Naive thymus-derived CD4-positive, alpha-beta T cell (primary cell): ENCODE measurements at regions not wholly inside any gene's neighbourhood (a gene's known extent, or its start where the extent isn't known, plus 50 kb on each side); places are given as distances from the start of the nearest gene placed in this dataset.

Experiments used
- ATAC-seq: fragments of 150-1000 bp; cut with Tn5 transposase; 2 replicates; pipeline ENCODE4 v1.10.0; 2021; ENCODE audit warnings: mild to moderate bottlenecking, moderate library complexity
- CTCF ChIA-PET: fragments of 350-600 bp; sonication (Branson Sonifier 250); formaldehyde crosslinking; loops from one replicate; lab custom pipeline; 2021; ENCODE audit warnings: antibody characterized with exemption; lab: Charles Lee
- POLR2A ChIA-PET: fragments of 350-600 bp; sonication (Branson Sonifier 250); formaldehyde crosslinking; loops from one replicate; lab custom pipeline; 2021; ENCODE audit warnings: antibody characterized with exemption, inconsistent platforms; lab: Charles Lee
- DNase-seq, 9 donors: peaks; one replicate each; pipeline versions ENCODE4 v3.0.0 to v3.0.0-alpha.2; 2020 to 2022; ENCODE audit warnings: mixed read lengths in 1 of 9
- H3K27ac ChIP-seq: one replicate; pipeline ENCODE4 v1.7.0; 2013; ENCODE audit warnings: mild to moderate bottlenecking, low read depth, low read length, moderate library complexity
- H3K27me3 ChIP-seq, 2 donors: one replicate each; pipeline ENCODE4 v1.7.0; 2013; ENCODE audit warnings: low read length in 2 of 2, mild to moderate bottlenecking in 2 of 2, moderate library complexity in 2 of 2; ENCODE audit not compliant: control insufficient read depth in 2 of 2, insufficient read depth in 2 of 2
- H3K36me3 ChIP-seq, 3 experiments: 1 replicate in 2 of 3; 2 replicates in 1 of 3; pipeline ENCODE4 v1.7.0; 2013; ENCODE audit warnings: low read length in 3 of 3, mild to moderate bottlenecking in 3 of 3, moderate library complexity in 1 of 3; ENCODE audit not compliant: insufficient read depth in 3 of 3, control insufficient read depth in 2 of 3
- H3K4me1 ChIP-seq, 2 donors: one replicate each; pipeline ENCODE4 v1.7.0; 2013; ENCODE audit warnings: low read length in 2 of 2, mild to moderate bottlenecking in 2 of 2, moderate library complexity in 1 of 2; ENCODE audit not compliant: control insufficient read depth in 2 of 2, insufficient read depth in 2 of 2
- H3K4me3 ChIP-seq: 2 replicates; pipeline ENCODE4 v1.7.0; 2013; ENCODE audit warnings: mild to moderate bottlenecking, low read length
- H3K9me3 ChIP-seq, 3 experiments: 1 replicate in 2 of 3; 2 replicates in 1 of 3; pipeline ENCODE4 v1.7.0; 2013; ENCODE audit warnings: low read length in 3 of 3; ENCODE audit not compliant: control insufficient read depth in 2 of 3
- H3K27ac Mint-ChIP-seq, 9 donors: one replicate each; pipeline ENCODE4 v1.8.0; 2020 to 2022; ENCODE audit warnings: mixed read lengths in 9 of 9, mild to moderate bottlenecking in 8 of 9, moderate library complexity in 5 of 9, inconsistent platforms in 2 of 9
- H3K27me3 Mint-ChIP-seq, 5 donors: one replicate each; pipeline ENCODE4 v1.8.0; 2021 to 2022; ENCODE audit warnings: mixed read lengths in 5 of 5, mild to moderate bottlenecking in 1 of 5
- H3K36me3 Mint-ChIP-seq, 5 donors: one replicate each; pipeline ENCODE4 v1.8.0; 2020 to 2022; ENCODE audit warnings: mixed read lengths in 5 of 5, mild to moderate bottlenecking in 3 of 5, inconsistent platforms in 1 of 5
- H3K4me1 Mint-ChIP-seq, 7 donors: one replicate each; pipeline ENCODE4 v1.8.0; 2020 to 2022; ENCODE audit warnings: mixed read lengths in 7 of 7, mild to moderate bottlenecking in 3 of 7, inconsistent platforms in 1 of 7
- H3K4me3 Mint-ChIP-seq, 10 donors: one replicate each; pipeline ENCODE4 v1.8.0; 2020 to 2022; ENCODE audit warnings: mild to moderate bottlenecking in 10 of 10, mixed read lengths in 10 of 10, moderate library complexity in 6 of 10, inconsistent platforms in 2 of 10
- H3K9me3 Mint-ChIP-seq, 11 donors: one replicate each; pipeline ENCODE4 v1.8.0; 2020 to 2022; ENCODE audit warnings: mixed read lengths in 11 of 11, mild to moderate bottlenecking in 4 of 11, inconsistent platforms in 1 of 11, moderate library complexity in 1 of 11
- intact Hi-C, 2 donors: fragments of 100-400 bp; cut with micrococcal nuclease; formaldehyde crosslinking; loops; one replicate each; pipeline ENCODE4 v1.15.1; 2023

DNA sequence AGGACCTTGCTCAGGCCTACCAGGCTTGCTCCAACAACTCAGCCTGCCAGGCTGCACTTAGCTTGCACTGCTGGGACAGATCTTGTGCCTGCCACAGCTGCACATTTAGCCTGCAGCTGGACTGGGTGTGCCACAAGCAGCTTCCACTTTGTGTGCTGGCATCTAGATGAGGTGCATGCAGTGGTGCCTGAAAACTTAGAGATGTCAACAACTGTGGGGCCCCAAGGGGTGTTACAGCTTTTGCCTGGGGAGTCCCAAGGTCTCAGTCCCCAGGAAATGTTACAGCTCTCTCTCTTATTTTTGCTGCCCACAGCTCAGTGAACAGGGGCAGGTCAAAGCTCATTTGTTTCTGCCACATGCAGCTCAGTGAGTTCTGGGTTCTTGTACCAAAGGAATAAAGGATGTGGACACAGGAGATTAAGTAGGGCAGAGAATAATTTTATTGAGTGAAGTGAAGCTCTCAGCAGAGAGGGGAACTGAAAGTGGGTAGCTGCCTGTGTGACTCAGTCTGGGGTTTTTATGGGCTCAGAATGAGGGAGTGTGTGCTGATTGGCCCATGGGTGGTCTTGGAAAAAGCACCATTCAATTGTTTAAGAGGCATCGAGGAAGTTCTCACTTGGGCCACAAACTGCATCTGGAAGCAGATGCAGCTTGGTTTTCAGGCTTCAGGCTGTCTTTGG lies 828.3 kb downstream of the TECRL start:
- ATAC-seq: no peak
- peaks cover 0 to 32% (median 4%) of the 10 kb centered on the region in 11 donors for H3K9me3 Mint-ChIP-seq
- Histone ChIP-seq H3K4me3 (no peak overlapping the region), H3K27me3 (no peaks in the 10 kb centered on the region), H3K36me3 (no peaks in the 10 kb centered on the region), H3K4me1 (no peaks in the 10 kb centered on the region), H3K9me3 (peaks cover 0 to 17% (median 0%) of the 10 kb centered on the region in 3 experiments), H3K27ac (no peak overlapping the region)
- DNase-seq: no peak
- ChIA-PET CTCF (interaction anchor here (0.9 kb wide), 1 partner anchor 17 kb away, joined by 3 read pairs; no protein-coding TSS in a partner anchor), POLR2A (no interaction called here)
- H3K27ac Mint-ChIP-seq: no peak overlapping the region
- H3K4me1 Mint-ChIP-seq: no peaks in the 10 kb centered on the region
- intact Hi-C loops: no loop called here
- H3K27me3 Mint-ChIP-seq: no peaks in the 10 kb centered on the region
- no peak overlapping the region for H3K4me3 Mint-ChIP-seq
- no peaks in the 10 kb centered on the region for H3K36me3 Mint-ChIP-seq

DNA sequence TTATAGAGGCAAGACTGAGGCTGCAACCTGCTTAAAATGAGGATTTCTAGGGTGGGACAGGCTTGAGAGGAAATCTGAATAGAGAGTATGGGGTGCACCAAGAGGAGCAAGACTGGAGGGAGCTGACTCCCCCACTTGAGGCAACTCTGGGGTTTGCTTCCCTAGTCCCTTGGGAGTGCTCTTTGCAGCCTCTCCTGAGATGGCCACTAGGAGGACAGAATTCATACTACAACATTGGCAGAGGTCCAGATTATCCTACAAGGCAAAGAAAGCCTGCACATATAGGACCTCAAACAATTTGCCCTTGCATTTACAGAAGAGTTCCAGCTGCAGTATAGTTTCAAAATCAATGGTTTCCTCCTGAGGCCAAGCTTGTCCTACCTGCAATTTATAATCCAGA lies 830.9 kb downstream of the TECRL start:
- CTCF ChIA-PET: no interaction called here
- Mint-ChIP-seq H3K4me3 (no peak overlapping the region), H3K9me3 (peaks cover 0 to 42% (median 5%) of the 10 kb centered on the region in 11 donors), H3K27me3 (no peaks in the 10 kb centered on the region), H3K36me3 (no peaks in the 10 kb centered on the region), H3K27ac (no peak overlapping the region), H3K4me1 (no peaks in the 10 kb centered on the region)
- no peak overlapping the region for H3K27ac ChIP-seq
- H3K4me1 ChIP-seq: no peaks in the 10 kb centered on the region
- intact Hi-C loops: no loop called here
- no peaks in the 10 kb centered on the region for H3K27me3 ChIP-seq
- no peak overlapping the region for H3K4me3 ChIP-seq
- ATAC-seq (no peak), DNase-seq (no peak)
- peaks cover 0 to 17% (median 0%) of the 10 kb centered on the region in 3 experiments for H3K9me3 ChIP-seq
- POLR2A ChIA-PET: no interaction called here
- H3K36me3 ChIP-seq: no peaks in the 10 kb centered on the region

DNA sequence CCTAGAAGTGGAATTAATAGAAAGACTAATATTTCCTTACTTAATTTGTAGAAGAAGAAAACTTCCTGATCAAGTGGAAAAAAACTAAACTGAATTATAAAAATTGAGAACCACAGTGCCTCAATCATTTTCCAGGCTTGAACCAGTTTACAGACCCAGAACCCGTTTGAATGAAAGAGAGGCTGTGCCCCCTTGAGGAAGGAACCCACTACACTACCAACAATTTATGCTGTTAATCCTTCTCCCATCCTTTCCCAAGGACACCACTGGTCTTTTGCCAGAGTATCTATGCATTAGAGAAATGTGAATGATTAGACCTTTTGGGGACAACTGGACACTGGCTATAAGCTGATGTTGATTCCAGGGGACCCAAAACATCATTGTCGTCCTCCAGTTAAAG lies 842.6 kb downstream of the TECRL start:
- no peak overlapping the region for H3K27ac ChIP-seq
- peaks cover 0 to 22% (median 6%) of the 10 kb centered on the region in 11 donors for H3K9me3 Mint-ChIP-seq
- CTCF ChIA-PET: no interaction called here
- no peak overlapping the region for H3K4me3 ChIP-seq
- intact Hi-C loops: no loop called here
- no peak overlapping the region for H3K27ac Mint-ChIP-seq
- no peaks in the 10 kb centered on the region for H3K4me1 ChIP-seq
- H3K36me3 ChIP-seq: no peaks in the 10 kb centered on the region
- DNase-seq (no peak), ATAC-seq (no peak)
- no peaks in the 10 kb centered on the region for H3K36me3 Mint-ChIP-seq
- no peaks in the 10 kb centered on the region for H3K27me3 ChIP-seq
- no peaks in the 10 kb centered on the region for H3K27me3 Mint-ChIP-seq
- no peak overlapping the region for H3K4me3 Mint-ChIP-seq
- H3K9me3 ChIP-seq: peaks cover 0 to 9% (median 0%) of the 10 kb centered on the region in 3 experiments
- POLR2A ChIA-PET: no interaction called here
- H3K4me1 Mint-ChIP-seq: no peaks in the 10 kb centered on the region

DNA sequence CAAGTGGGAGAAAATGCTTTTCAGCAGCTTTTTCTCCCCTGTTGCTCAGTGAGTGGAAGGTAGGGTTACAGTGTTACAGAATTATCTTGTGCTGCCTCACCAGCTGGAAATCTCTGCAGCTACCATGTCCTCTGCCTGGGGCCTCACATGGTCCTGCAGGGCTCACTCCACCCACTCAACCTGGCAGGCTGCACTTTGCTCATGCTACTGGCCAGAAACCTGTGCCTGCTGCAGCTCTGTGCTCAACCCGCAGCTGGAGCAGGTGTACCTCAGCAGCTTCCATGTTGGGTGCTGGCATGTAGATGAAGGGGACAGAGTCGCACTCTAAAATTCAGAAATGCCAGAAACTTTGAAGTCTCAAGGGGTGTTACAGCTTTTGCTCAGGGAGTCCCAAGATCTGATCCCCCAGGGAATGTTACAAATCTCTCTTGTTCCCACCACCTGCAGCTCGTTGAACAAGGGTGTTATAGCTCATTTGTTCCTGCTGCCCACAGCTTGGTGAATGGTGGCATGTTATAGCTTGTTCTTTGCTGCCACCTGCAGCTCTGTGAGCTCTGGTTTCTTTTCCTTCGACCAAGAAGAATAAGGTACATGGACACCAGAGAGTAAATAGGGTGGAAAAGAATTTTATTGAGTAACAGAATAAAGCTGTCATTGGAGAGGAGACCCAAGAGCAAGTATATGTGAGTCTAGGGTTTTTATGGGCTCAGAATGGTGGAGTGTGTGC lies 845.8 kb downstream of the TECRL start:
- H3K4me1 ChIP-seq: no peaks in the 10 kb centered on the region
- no peak overlapping the region for H3K4me3 ChIP-seq
- no peaks in the 10 kb centered on the region for H3K27me3 ChIP-seq
- Mint-ChIP-seq H3K4me3 (no peak overlapping the region), H3K4me1 (no peaks in the 10 kb centered on the region), H3K27me3 (no peaks in the 10 kb centered on the region), H3K9me3 (peaks cover 2 to 26% (median 9%) of the 10 kb centered on the region in 11 donors), H3K27ac (no peak overlapping the region), H3K36me3 (peaks cover 0 to 6% (median 0%) of the 10 kb centered on the region in 5 donors)
- no peak overlapping the region for H3K27ac ChIP-seq
- ChIA-PET POLR2A (no interaction called here), CTCF (no interaction called here)
- ATAC-seq (no peak), DNase-seq (no peak)
- H3K9me3 ChIP-seq: peaks cover 0 to 9% (median 0%) of the 10 kb centered on the region in 3 experiments
- intact Hi-C loops: no loop called here
- no peaks in the 10 kb centered on the region for H3K36me3 ChIP-seq

DNA sequence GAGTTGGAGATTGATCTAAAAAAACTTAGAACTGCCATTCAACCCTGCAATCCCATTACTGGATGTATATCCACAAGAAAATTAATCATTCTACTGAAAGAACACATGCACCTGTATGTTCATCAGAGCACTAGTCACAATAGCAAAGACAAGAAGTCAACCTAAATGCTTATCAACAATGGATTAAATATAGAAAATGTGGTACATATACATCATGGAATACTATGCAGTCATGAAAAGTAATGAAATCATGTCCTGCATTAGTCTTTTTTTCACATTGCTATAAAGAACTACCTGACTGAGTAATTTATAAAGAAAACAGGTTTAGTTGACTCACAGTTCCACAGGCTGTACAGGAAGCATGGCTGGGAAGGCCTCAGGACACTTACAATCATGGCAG lies 850.5 kb downstream of the TECRL start:
- intact Hi-C loops: no loop called here
- Histone ChIP-seq H3K4me1 (no peaks in the 10 kb centered on the region), H3K4me3 (no peak overlapping the region), H3K36me3 (no peaks in the 10 kb centered on the region), H3K27ac (no peak overlapping the region), H3K27me3 (no peaks in the 10 kb centered on the region), H3K9me3 (peaks cover 0 to 4% (median 0%) of the 10 kb centered on the region in 3 experiments)
- no peak for ATAC-seq
- ChIA-PET CTCF (no interaction called here), POLR2A (no interaction called here)
- Mint-ChIP-seq H3K27me3 (no peaks in the 10 kb centered on the region), H3K4me1 (no peaks in the 10 kb centered on the region), H3K36me3 (peaks cover 0 to 9% (median 0%) of the 10 kb centered on the region in 5 donors), H3K27ac (no peak overlapping the region), H3K4me3 (no peak overlapping the region), H3K9me3 (peaks cover 4 to 24% (median 9%) of the 10 kb centered on the region in 11 donors)
- DNase-seq: no peak

DNA sequence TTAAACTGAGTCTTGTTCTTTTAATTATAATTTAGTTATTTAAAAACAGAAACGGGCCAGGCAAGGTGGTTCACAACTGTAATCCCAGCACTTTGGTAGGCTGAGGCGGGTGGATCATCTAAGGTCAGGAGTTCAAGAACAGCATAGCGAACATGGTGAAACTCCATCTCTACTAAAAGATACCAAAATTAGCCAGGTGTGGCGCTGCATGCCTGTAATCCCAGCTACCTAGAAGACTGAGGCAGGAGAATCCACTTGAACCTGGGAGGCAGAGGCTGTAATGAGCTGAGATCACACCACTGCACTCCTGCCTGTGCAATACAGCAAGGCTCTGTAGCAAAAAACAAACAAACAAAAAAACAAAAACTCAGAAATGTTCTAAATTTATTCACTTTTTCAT lies 852.9 kb downstream of the TECRL start:
- Mint-ChIP-seq H3K27me3 (no peaks in the 10 kb centered on the region), H3K27ac (no peak overlapping the region), H3K4me3 (no peak overlapping the region), H3K4me1 (no peaks in the 10 kb centered on the region), H3K36me3 (peaks cover 0 to 11% (median 0%) of the 10 kb centered on the region in 5 donors), H3K9me3 (peaks cover 5 to 37% (median 12%) of the 10 kb centered on the region in 11 donors)
- ChIA-PET CTCF (no interaction called here), POLR2A (no interaction called here)
- intact Hi-C loops: no loop called here
- Histone ChIP-seq H3K4me1 (no peaks in the 10 kb centered on the region), H3K27me3 (no peaks in the 10 kb centered on the region), H3K9me3 (no peaks in the 10 kb centered on the region), H3K27ac (no peak overlapping the region), H3K36me3 (no peaks in the 10 kb centered on the region), H3K4me3 (no peak overlapping the region)
- ATAC-seq (no peak), DNase-seq (no peak)
